A549 (cell line): ENCODE measurements at regions not wholly inside any gene's neighbourhood (a gene's known extent, or its start where the extent isn't known, plus 50 kb on each side); places are given as distances from the start of the nearest gene placed in this dataset.

ENCODE experiments used
- ATAC-seq, 2 experiments: fragments of 200-7000 bp in 1 of 2; fragments of >200 bp in 1 of 2; cut with Nextera tagmentation in 1 of 2; cut with Tn5 transposase in 1 of 2; 3 replicates each; pipeline versions ENCODE4 v1.8.0 to v1.9.1; 2018 to 2020; ENCODE audit warnings: mild to moderate bottlenecking in 1 of 2, moderate library complexity in 1 of 2
- CTCF ChIA-PET: fragments of 300-600 bp; sonication (Branson Sonifier 250); formaldehyde crosslinking; extraction: SDS; loops from one replicate; lab custom pipeline; 2021; ENCODE audit warnings: antibody characterized with exemption, inconsistent platforms; lab: Yijun Ruan, JAX
- POLR2A ChIA-PET: fragments of 350-600 bp; formaldehyde crosslinking; extraction: SDS; loops from one replicate; lab custom pipeline; 2021; ENCODE audit warnings: antibody characterized with exemption, inconsistent platforms; lab: Yijun Ruan, JAX
- DNase-seq, 2 experiments: peaks; one replicate each; pipeline versions ENCODE4 v3.0.0 to v3.0.0-alpha.2; 2011 to 2016; ENCODE audit warnings: low read depth in 1 of 2, low spot score in 1 of 2
- FAIRE-seq: peaks from 2 replicates; lab custom pipeline; 2011; peaks lifted over from hg19 to GRCh38; lab: Jason Lieb, UNC
- H3K27ac ChIP-seq, 2 experiments: fragments of >200 bp; sonication (Bioruptor Twin); formaldehyde crosslinking; 3 replicates each; pipeline ENCODE4 v1.5.1; 2016 to 2017
- H3K4me1 ChIP-seq: fragments of >200 bp; sonication (Bioruptor Twin); formaldehyde crosslinking; 3 replicates; pipeline ENCODE4 v1.6.1; 2016
- H3K4me2 ChIP-seq: fragments of >200 bp; sonication (Bioruptor Twin); formaldehyde crosslinking; 3 replicates; pipeline ENCODE4 v1.6.1; 2016
- H3K4me3 ChIP-seq: fragments of >200 bp; sonication (Bioruptor Twin); formaldehyde crosslinking; 3 replicates; pipeline ENCODE4 v1.5.1; 2016
- H3K9me3 ChIP-seq: fragments of >200 bp; sonication (Bioruptor Twin); formaldehyde crosslinking; 3 replicates; pipeline ENCODE4 v1.6.1; 2016
- ATOH8 ChIP-seq: fragments of 250-450 bp; sonication (Bioruptor Pico); IDR thresholded peaks from 2 replicates; pipeline ENCODE4 v1.5.0; 2020; ENCODE audit warnings: low read depth, mild to moderate bottlenecking, moderate library complexity
- CBX8 ChIP-seq: fragments of 200-600 bp; sonication (generic); IDR thresholded peaks from 2 replicates; pipeline ENCODE4 v1.6.1; 2016
- CHD4 ChIP-seq: fragments of 200-600 bp; sonication (generic); IDR thresholded peaks from 2 replicates; pipeline ENCODE4 v1.6.1; 2016; ENCODE audit warnings: antibody characterized with exemption, mild to moderate bottlenecking, borderline replicate concordance
- CTCF ChIP-seq: fragments of >200 bp; sonication (Bioruptor Twin); formaldehyde crosslinking; IDR thresholded peaks from 3 replicates; pipeline ENCODE4 v1.5.1; 2016
- EHF ChIP-seq: fragments of 250-450 bp; sonication (Bioruptor Pico); IDR thresholded peaks from 2 replicates; pipeline ENCODE4 v1.5.0; 2020; ENCODE audit warnings: mild to moderate bottlenecking
- EHMT2 ChIP-seq: fragments of 200-600 bp; sonication (generic); IDR thresholded peaks from 2 replicates; pipeline ENCODE4 v1.6.1; 2016; ENCODE audit warnings: antibody characterized with exemption, low read depth, mild to moderate bottlenecking, moderate library complexity
- ELK1 ChIP-seq: fragments of 150-350 bp; IDR thresholded peaks from 2 replicates; pipeline ENCODE4 v1.6.1; 2014; ENCODE audit warnings: low read depth, mild to moderate bottlenecking, low read length
- ESRRA ChIP-seq: fragments of 150-350 bp; IDR thresholded peaks from 2 replicates; pipeline ENCODE4 v1.6.1; 2014; ENCODE audit warnings: mild to moderate bottlenecking, low read length, borderline replicate concordance
- FOSL2 ChIP-seq, 2 experiments: fragments of 450-650 bp in 1 of 2; fragments of >200 bp in 1 of 2; sonication (Bioruptor Twin) in 1 of 2; formaldehyde crosslinking; IDR thresholded peaks; 2 replicates each; pipeline versions ENCODE4 v1.5.0 to v1.6.1; 2016 to 2020; ENCODE audit warnings: mild to moderate bottlenecking in 1 of 2, moderate library complexity in 1 of 2
- HEYL ChIP-seq: fragments of 250-450 bp; sonication (Bioruptor Pico); IDR thresholded peaks from 2 replicates; pipeline ENCODE4 v1.8.0; 2021; ENCODE audit warnings: mild to moderate bottlenecking, moderate library complexity
- HMGXB4 ChIP-seq: fragments of 250-450 bp; sonication (Bioruptor Pico); IDR thresholded peaks from 2 replicates; pipeline ENCODE4 v1.5.0; 2021; ENCODE audit warnings: mild to moderate bottlenecking, moderate library complexity, borderline replicate concordance
- HOXB13 ChIP-seq: fragments of 250-450 bp; sonication (Bioruptor Pico); IDR thresholded peaks from 2 replicates; pipeline ENCODE4 v1.5.0; 2020; ENCODE audit warnings: low read depth, mild to moderate bottlenecking, moderate library complexity
- JUNB ChIP-seq: fragments of >200 bp; sonication (Bioruptor Twin); formaldehyde crosslinking; IDR thresholded peaks from 2 replicates; pipeline ENCODE4 v1.6.1; 2016
- KDM5A ChIP-seq: fragments of 200-600 bp; sonication (generic); IDR thresholded peaks from 2 replicates; pipeline ENCODE4 v1.6.1; 2016; ENCODE audit warnings: antibody characterized with exemption, mild to moderate bottlenecking
- MAFK ChIP-seq: fragments of 450-650 bp; IDR thresholded peaks from 2 replicates; pipeline ENCODE4 v1.6.1; 2014; ENCODE audit not compliant: partially characterized antibody
- NFE2L2 ChIP-seq: fragments of 150-350 bp; conservative IDR thresholded peaks from 2 replicates; pipeline ENCODE4 v1.6.1; 2014; ENCODE audit warnings: low read length
- RAD21 ChIP-seq, 2 experiments: fragments of >200 bp in 1 of 2; sonication (Bioruptor Twin) in 1 of 2; formaldehyde crosslinking in 1 of 2; IDR thresholded peaks in 1 of 2; conservative IDR thresholded peaks in 1 of 2; 2 replicates in 1 of 2; 3 replicates in 1 of 2; pipeline ENCODE4 v1.6.1; 2012 to 2018; ENCODE audit warnings: inconsistent platforms in 1 of 2
- RARB ChIP-seq: fragments of 250-450 bp; sonication (Bioruptor Pico); IDR thresholded peaks from 2 replicates; pipeline ENCODE4 v1.8.0; 2021; ENCODE audit warnings: mild to moderate bottlenecking, moderate library complexity
- SREBF2 ChIP-seq: fragments of 450-650 bp; IDR thresholded peaks from 2 replicates; pipeline ENCODE4 v1.6.1; 2014; ENCODE audit warnings: mild to moderate bottlenecking, moderate library complexity
- TP53 ChIP-seq: fragments of 250-450 bp; sonication (Bioruptor Pico); IDR thresholded peaks from 2 replicates; pipeline ENCODE4 v1.5.0; 2021; ENCODE audit warnings: mild to moderate bottlenecking, moderate library complexity
- USF2 ChIP-seq: fragments of 450-650 bp; IDR thresholded peaks from 2 replicates; pipeline ENCODE4 v1.6.1; 2014; ENCODE audit warnings: antibody characterized with exemption
- ZFP36 ChIP-seq: fragments of 450-650 bp; IDR thresholded peaks from 2 replicates; pipeline ENCODE4 v1.6.1; 2014; ENCODE audit warnings: borderline replicate concordance; ENCODE audit not compliant: partially characterized antibody
- WGBS: methylation state at CpG from one replicate; pipeline ENCODE4 v1.1.6; 2017; ENCODE audit errors: missing lambda C conversion rate; 5-methylcytosine and 5-hydroxymethylcytosine counted together
- TF ChIP-seq, protein P1 (sequence below): IDR thresholded peaks from 2 replicates; pipeline ENCODE4 v1.6.1; 2012
- TF ChIP-seq, protein P2 (sequence below): IDR thresholded peaks from 2 replicates; pipeline ENCODE4 v1.6.1; 2012
- TF ChIP-seq, protein P3 (sequence below): fragments of >200 bp; sonication (Bioruptor Twin); formaldehyde crosslinking; IDR thresholded peaks from 3 replicates; pipeline ENCODE4 v1.6.1; 2016

- 62% methylated on average over 6 of the region's 6 CpGs for WGBS
- H3K4me1 ChIP-seq, result no peaks in the 10 kb centered on the region
- TF ChIP-seq ESRRA (no peak), HOXB13 (CRISPR knock-in tag) (no peak), CHD4 (no peak), JUNB (no peak), HEYL (CRISPR knock-in tag) (no peak), NFE2L2 (no peak), FOSL2 (IDR thresholded peaks at IDR 0.05) (no peak), FOSL2 (CRISPR knock-in tag; IDR thresholded peaks at IDR 0.05) (no peak), RARB (CRISPR knock-in tag) (no peak), EHMT2 (no peak), CBX8 (no peak), MAFK (no peak), RAD21 (conservative IDR thresholded peaks at IDR 0.05 in 1 of 2, IDR thresholded peaks at IDR 0.05 in 1 of 2) (no peak), TP53 (CRISPR knock-in tag) (no peak), USF2 (no peak), ELK1 (no peak), EHF (no peak)
- TF ChIP-seq, protein P1, sequence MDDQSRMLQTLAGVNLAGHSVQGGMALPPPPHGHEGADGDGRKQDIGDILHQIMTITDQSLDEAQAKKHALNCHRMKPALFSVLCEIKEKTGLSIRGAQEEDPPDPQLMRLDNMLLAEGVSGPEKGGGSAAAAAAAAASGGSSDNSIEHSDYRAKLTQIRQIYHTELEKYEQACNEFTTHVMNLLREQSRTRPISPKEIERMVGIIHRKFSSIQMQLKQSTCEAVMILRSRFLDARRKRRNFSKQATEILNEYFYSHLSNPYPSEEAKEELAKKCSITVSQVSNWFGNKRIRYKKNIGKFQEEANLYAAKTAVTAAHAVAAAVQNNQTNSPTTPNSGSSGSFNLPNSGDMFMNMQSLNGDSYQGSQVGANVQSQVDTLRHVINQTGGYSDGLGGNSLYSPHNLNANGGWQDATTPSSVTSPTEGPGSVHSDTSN, result no peak
- TF ChIP-seq, protein P2, sequence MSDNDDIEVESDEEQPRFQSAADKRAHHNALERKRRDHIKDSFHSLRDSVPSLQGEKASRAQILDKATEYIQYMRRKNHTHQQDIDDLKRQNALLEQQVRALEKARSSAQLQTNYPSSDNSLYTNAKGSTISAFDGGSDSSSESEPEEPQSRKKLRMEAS, result no peak
- TF ChIP-seq, all 56 proteins: peak for 0
- ChIA-PET POLR2A (no interaction called here), CTCF (interaction anchor here (0.5 to 2.9 kb wide), 5 partner anchors 38 to 266 kb away, joined by 3 to 8 read pairs (median 3); partner anchors contain the start of gene SFRP4)
- DNase-seq (no peak), FAIRE-seq (no peak), ATAC-seq (no peak)
- Histone ChIP-seq H3K4me3 (no peak overlapping the region), H3K4me2 (no peak overlapping the region), H3K9me3 (no peaks in the 10 kb centered on the region), H3K27ac (no peak overlapping the region)
Observed at GRCh38 chr7:38069052-38069451, 109.0 kb upstream of the STARD3NL start.

GRCh38 chr7:38070718-38071117 is 107.3 kb upstream of the STARD3NL start:
- Histone ChIP-seq H3K9me3 (no peaks in the 10 kb centered on the region), H3K4me3 (no peak overlapping the region), H3K27ac (no peak overlapping the region), H3K4me1 (no peaks in the 10 kb centered on the region), H3K4me2 (no peak overlapping the region)
- FAIRE-seq (no peak), DNase-seq (peak; percentile 28 to 34), ATAC-seq (peak; percentile 86 to 88)
- 53% methylated on average over 1 of the region's 1 CpG for WGBS
- ChIA-PET CTCF (interaction anchor here (0.8 to 1.6 kb wide), 10 partner anchors 10 to 299 kb away, joined by 3 to 5 read pairs (median 3); no protein-coding TSS in a partner anchor), POLR2A (interaction anchor here (1.1 kb wide), 1 partner anchor 150 kb away, joined by 3 read pairs; the partner anchor contains the start of gene EPDR1)
- no peak for TF ChIP-seq ZFP36
- TF ChIP-seq SREBF2, result no peak
- TF ChIP-seq ATOH8 (CRISPR knock-in tag), result no peak
- TF ChIP-seq HMGXB4 (CRISPR knock-in tag), result no peak
- peak; percentile 44 for TF ChIP-seq CTCF
- no peak for TF ChIP-seq KDM5A
- peak in 1 of 2 experiments; percentile 9; a peak in 1 of 5 replicates for TF ChIP-seq RAD21 (conservative IDR thresholded peaks at IDR 0.05 in 1 of 2, IDR thresholded peaks at IDR 0.05 in 1 of 2)
- TF ChIP-seq, protein P3, sequence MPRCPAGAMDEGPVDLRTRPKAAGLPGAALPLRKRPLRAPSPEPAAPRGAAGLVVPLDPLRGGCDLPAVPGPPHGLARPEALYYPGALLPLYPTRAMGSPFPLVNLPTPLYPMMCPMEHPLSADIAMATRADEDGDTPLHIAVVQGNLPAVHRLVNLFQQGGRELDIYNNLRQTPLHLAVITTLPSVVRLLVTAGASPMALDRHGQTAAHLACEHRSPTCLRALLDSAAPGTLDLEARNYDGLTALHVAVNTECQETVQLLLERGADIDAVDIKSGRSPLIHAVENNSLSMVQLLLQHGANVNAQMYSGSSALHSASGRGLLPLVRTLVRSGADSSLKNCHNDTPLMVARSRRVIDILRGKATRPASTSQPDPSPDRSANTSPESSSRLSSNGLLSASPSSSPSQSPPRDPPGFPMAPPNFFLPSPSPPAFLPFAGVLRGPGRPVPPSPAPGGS, result no peak
- no peak for TF ChIP-seq ELK1
